Panc1 (cell line): ENCODE measurements at regions not wholly inside any gene's neighbourhood (a gene's known extent, or its start where the extent isn't known, plus 50 kb on each side); places are given as distances from the start of the nearest gene placed in this dataset.

Experiments used
- ATAC-seq: fragments of 200-7000 bp; cut with Tn5 transposase; 2 replicates; pipeline ENCODE4 v1.9.1; 2020; ENCODE audit warnings: mild to moderate bottlenecking, moderate library complexity
- BruUV-seq: library from RNA; stranded (reverse); fragments of 400-500 nt; replicated peaks from 2 replicates; lab custom pipeline; 2021; lab: Mats Ljungman, UMichigan
- CTCF ChIA-PET: fragments of 300-600 bp; sonication (Branson Sonifier 250); formaldehyde crosslinking; loops from one replicate; lab custom pipeline; 2022; ENCODE audit warnings: antibody characterized with exemption; lab: Charles Lee
- POLR2A ChIA-PET: fragments of 300-600 bp; sonication (Branson Sonifier 250); formaldehyde crosslinking; loops from one replicate; lab custom pipeline; 2022; ENCODE audit warnings: antibody characterized with exemption; lab: Charles Lee
- DNase-seq: peaks from one replicate; pipeline ENCODE4 v3.0.0-alpha.2; 2010; ENCODE audit warnings: low read depth, low spot score
- H3K27ac ChIP-seq: 2 replicates; pipeline ENCODE4 v1.5.1; 2011; ENCODE audit warnings: mild to moderate bottlenecking, low read length, inconsistent platforms
- H3K27me3 ChIP-seq: fragments of 200-500 bp; sonication (Bioruptor generic); 2 replicates; pipeline ENCODE4 v1.6.0; 2014; ENCODE audit warnings: low read length, inconsistent platforms; ENCODE audit not compliant: control insufficient read depth, insufficient read depth
- H3K36me3 ChIP-seq: fragments of 200-500 bp; sonication (Bioruptor generic); 2 replicates; pipeline ENCODE4 v1.5.1; 2014; ENCODE audit warnings: inconsistent platforms, mild to moderate bottlenecking, low read length, moderate library complexity; ENCODE audit not compliant: control insufficient read depth, insufficient read depth
- H3K4me1 ChIP-seq: 2 replicates; pipeline ENCODE4 v1.5.1; 2011; ENCODE audit warnings: inconsistent platforms, mild to moderate bottlenecking, low read length, moderate library complexity; ENCODE audit not compliant: control insufficient read depth, insufficient read depth
- H3K4me3 ChIP-seq, 2 experiments: 2 replicates each; pipeline ENCODE4 v1.5.1; 2011 to 2012; ENCODE audit warnings: low read depth in 2 of 2, low read length in 2 of 2, mild to moderate bottlenecking in 2 of 2, inconsistent platforms in 1 of 2, moderate library complexity in 1 of 2
- H3K9me3 ChIP-seq: fragments of 200-500 bp; sonication (Bioruptor generic); 2 replicates; pipeline ENCODE4 v1.5.1; 2014; ENCODE audit warnings: low read depth, mild to moderate bottlenecking, inconsistent platforms, low read length, moderate library complexity; ENCODE audit not compliant: control insufficient read depth, insufficient read depth
- CTCF ChIP-seq: fragments of 450-650 bp; IDR thresholded peaks from 2 replicates; pipeline ENCODE4 v1.5.1; 2017; ENCODE audit warnings: mild to moderate bottlenecking
- POLR2AphosphoS5 ChIP-seq: IDR thresholded peaks from 2 replicates; pipeline ENCODE4 v1.6.1; 2012; ENCODE audit warnings: mild to moderate bottlenecking, low read depth, low read length, moderate library complexity
- SIN3A ChIP-seq: IDR thresholded peaks from 2 replicates; pipeline ENCODE4 v1.6.1; 2012; ENCODE audit warnings: low read depth, mild to moderate bottlenecking, low read length, moderate library complexity, borderline replicate concordance; ENCODE audit not compliant: insufficient read depth
- TCF7L2 ChIP-seq: IDR thresholded peaks from 2 replicates; pipeline ENCODE4 v1.6.1; 2011; ENCODE audit warnings: mild to moderate bottlenecking, low read depth, low read length, inconsistent platforms
- in situ Hi-C: cut with HindIII; loops from 2 replicates; pipeline ENCODE4 v1.10.0; 2016; ENCODE audit warnings: low sequenced_read_pairs, low pct_unique_long_range_greater_than_20kb
- intact Hi-C: fragments of 100-400 bp; cut with micrococcal nuclease; formaldehyde crosslinking; loops from one replicate; pipeline ENCODE4 v1.10.0; 2022; ENCODE audit not compliant: unreplicated experiment
- TF ChIP-seq, protein P1 (sequence below), 2 experiments: IDR thresholded peaks; 2 replicates each; pipeline ENCODE4 v1.6.1; 2011 to 2012; ENCODE audit warnings: low read depth in 2 of 2, control low read depth in 1 of 2, low read length in 1 of 2, mild to moderate bottlenecking in 1 of 2, moderate library complexity in 1 of 2; ENCODE audit not compliant: insufficient read depth in 1 of 2

DNA sequence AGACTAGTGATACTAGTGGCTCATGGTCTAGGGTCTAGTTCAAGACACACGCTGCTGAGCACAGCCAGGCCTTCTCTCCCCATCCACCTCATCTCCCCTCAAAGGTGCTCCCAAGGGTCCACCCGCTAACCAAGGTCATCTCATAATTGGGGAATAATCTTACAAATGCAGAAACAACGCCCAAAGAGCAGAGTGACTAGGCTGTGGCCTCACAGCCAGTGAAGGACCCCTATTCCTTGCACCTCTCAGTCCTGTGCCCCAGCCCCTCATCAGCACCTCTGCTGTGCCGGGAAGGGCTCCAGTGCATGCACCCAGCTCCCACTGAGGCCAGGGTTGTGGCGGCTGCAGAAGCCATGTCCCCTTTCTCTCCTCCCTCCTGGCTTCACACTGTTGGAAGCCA lies 286.9 kb downstream of the UACA start:
- CTCF ChIA-PET: interaction anchor here (2.3 kb wide), 1 partner anchor 9 kb away, joined by 5 read pairs; no protein-coding TSS in a partner anchor
- ATAC-seq (no peak), DNase-seq (no peak)
- peak overlapping the region; percentile 99 for H3K27ac ChIP-seq
- intact Hi-C loops: no loop called here
- TF ChIP-seq TCF7L2: no peak
- no peak for TF ChIP-seq SIN3A
- TF ChIP-seq POLR2AphosphoS5: no peak
- TF ChIP-seq CTCF: no peak
- TF ChIP-seq, protein P1, sequence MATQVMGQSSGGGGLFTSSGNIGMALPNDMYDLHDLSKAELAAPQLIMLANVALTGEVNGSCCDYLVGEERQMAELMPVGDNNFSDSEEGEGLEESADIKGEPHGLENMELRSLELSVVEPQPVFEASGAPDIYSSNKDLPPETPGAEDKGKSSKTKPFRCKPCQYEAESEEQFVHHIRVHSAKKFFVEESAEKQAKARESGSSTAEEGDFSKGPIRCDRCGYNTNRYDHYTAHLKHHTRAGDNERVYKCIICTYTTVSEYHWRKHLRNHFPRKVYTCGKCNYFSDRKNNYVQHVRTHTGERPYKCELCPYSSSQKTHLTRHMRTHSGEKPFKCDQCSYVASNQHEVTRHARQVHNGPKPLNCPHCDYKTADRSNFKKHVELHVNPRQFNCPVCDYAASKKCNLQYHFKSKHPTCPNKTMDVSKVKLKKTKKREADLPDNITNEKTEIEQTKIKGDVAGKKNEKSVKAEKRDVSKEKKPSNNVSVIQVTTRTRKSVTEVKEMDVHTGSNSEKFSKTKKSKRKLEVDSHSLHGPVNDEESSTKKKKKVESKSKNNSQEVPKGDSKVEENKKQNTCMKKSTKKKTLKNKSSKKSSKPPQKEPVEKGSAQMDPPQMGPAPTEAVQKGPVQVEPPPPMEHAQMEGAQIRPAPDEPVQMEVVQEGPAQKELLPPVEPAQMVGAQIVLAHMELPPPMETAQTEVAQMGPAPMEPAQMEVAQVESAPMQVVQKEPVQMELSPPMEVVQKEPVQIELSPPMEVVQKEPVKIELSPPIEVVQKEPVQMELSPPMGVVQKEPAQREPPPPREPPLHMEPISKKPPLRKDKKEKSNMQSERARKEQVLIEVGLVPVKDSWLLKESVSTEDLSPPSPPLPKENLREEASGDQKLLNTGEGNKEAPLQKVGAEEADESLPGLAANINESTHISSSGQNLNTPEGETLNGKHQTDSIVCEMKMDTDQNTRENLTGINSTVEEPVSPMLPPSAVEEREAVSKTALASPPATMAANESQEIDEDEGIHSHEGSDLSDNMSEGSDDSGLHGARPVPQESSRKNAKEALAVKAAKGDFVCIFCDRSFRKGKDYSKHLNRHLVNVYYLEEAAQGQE (IDR thresholded peaks at IDR 0.05; ENCODE audit: insufficient read depth in 1 of 2, low read depth in 2 of 2, low read length in 1 of 2): no peak
- H3K9me3 ChIP-seq: no peaks in the 10 kb centered on the region
- H3K4me1 ChIP-seq: peaks cover 35% of the 10 kb centered on the region
- POLR2A ChIA-PET: no interaction called here
- H3K36me3 ChIP-seq: no peaks in the 10 kb centered on the region
- H3K4me3 ChIP-seq: no peak overlapping the region
- BruUV-seq: no TSS peak
- H3K27me3 ChIP-seq: no peaks in the 10 kb centered on the region
- in situ Hi-C loops: no loop called here

DNA sequence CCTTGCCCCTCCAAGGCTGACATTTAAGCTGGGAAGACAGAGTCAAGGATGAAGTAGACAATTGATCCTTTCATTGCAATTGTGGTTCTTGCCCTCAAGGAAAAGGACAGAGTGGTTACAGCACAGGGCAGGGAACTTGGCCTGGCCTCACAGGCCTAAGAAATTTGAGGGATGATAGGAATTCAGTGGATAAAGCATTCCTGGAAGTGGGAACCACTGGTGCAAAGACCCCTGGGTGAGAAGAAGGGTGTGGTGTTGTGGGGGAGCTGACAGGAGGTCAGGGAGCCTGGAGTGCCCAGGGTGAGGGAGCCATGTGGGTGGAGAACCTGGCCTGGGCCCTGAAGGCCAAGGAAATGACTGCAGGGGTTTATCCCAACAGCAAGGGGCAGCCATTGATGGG lies 287.4 kb downstream of the UACA start:
- Histone ChIP-seq H3K4me1 (peaks cover 40% of the 10 kb centered on the region), H3K36me3 (no peaks in the 10 kb centered on the region), H3K27me3 (no peaks in the 10 kb centered on the region), H3K4me3 (no peak overlapping the region), H3K9me3 (no peaks in the 10 kb centered on the region), H3K27ac (peak overlapping the region; percentile 99)
- ChIA-PET POLR2A (interaction anchor here (0.5 kb wide), 1 partner anchor 913 kb away, joined by 3 read pairs; no protein-coding TSS in a partner anchor), CTCF (interaction anchor here (0.5 to 2.3 kb wide), 4 partner anchors 9 to 244 kb away, joined by 3 to 5 read pairs (median 3); no protein-coding TSS in a partner anchor)
- DNase-seq (no peak), ATAC-seq (no peak)
- intact Hi-C loops (no loop called here), in situ Hi-C loops (no loop called here)
- TF ChIP-seq CTCF (no peak), POLR2AphosphoS5 (no peak), SIN3A (no peak), TCF7L2 (no peak)
- TF ChIP-seq, protein P1 (IDR thresholded peaks at IDR 0.05; ENCODE audit: insufficient read depth in 1 of 2, low read depth in 2 of 2, low read length in 1 of 2): no peak
- BruUV-seq: no TSS peak
